RKO (cell line): ENCODE measurements at regions not wholly inside any gene's neighbourhood (a gene's known extent, or its start where the extent isn't known, plus 50 kb on each side); places are given as distances from the start of the nearest gene placed in this dataset.
A peak's percentile ranks its signal among the peaks of the same experiment; 100 is the strongest.

Experiments
- DNase-seq: peaks from one replicate; pipeline ENCODE4 v3.0.0-alpha.2; 2016; ENCODE audit warnings: low spot score

- DNase-seq, result no peak
Observed at GRCh38 chr2:5067816-5068215, 624.4 kb upstream of the SOX11 start.

GRCh38 chr2:5070257-5070656 lies 621.9 kb upstream of the SOX11 start:
- DNase-seq, result peak; percentile 16

- DNase-seq, result no peak
Observed at GRCh38 chr2:5074733-5075132, 617.5 kb upstream of the SOX11 start.

- no peak for DNase-seq
Observed at GRCh38 chr2:5076599-5076998, 615.6 kb upstream of the SOX11 start.

- DNase-seq, result peak; percentile 7
Observed at GRCh38 chr2:5077479-5078089, 614.6 kb upstream of the SOX11 start.

- no peak for DNase-seq
Observed at GRCh38 chr2:5083402-5083801, 608.8 kb upstream of the SOX11 start.

- DNase-seq, result no peak
Observed at GRCh38 chr2:5089409-5089808, 602.8 kb upstream of the SOX11 start.

- DNase-seq, result no peak
Observed at GRCh38 chr2:5093056-5093455, 599.1 kb upstream of the SOX11 start.

GRCh38 chr2:5093518-5093917 lies 598.7 kb upstream of the SOX11 start:
- no peak for DNase-seq

- DNase-seq, result no peak
Observed at GRCh38 chr2:5094192-5094591, 598.0 kb upstream of the SOX11 start.

GRCh38 chr2:5098286-5098685 lies 593.9 kb upstream of the SOX11 start:
- no peak for DNase-seq

- no peak for DNase-seq
Observed at GRCh38 chr2:5102823-5103222, 589.4 kb upstream of the SOX11 start.

GRCh38 chr2:5111581-5111980 lies 580.6 kb upstream of the SOX11 start:
- DNase-seq, result no peak

- DNase-seq, result no peak
Observed at GRCh38 chr2:5119046-5119445, 573.1 kb upstream of the SOX11 start.

- no peak for DNase-seq
Observed at GRCh38 chr2:5121121-5121520, 571.1 kb upstream of the SOX11 start.

- peak; percentile 4 for DNase-seq
Observed at GRCh38 chr2:5121642-5122041, 570.5 kb upstream of the SOX11 start.

GRCh38 chr2:5123582-5124196 lies 568.5 kb upstream of the SOX11 start:
- DNase-seq, result no peak

- no peak for DNase-seq
Observed at GRCh38 chr2:5125017-5125730, 567.0 kb upstream of the SOX11 start.

GRCh38 chr2:5132281-5132680 lies 559.9 kb upstream of the SOX11 start:
- DNase-seq, result no peak

GRCh38 chr2:5140347-5140746 lies 551.8 kb upstream of the SOX11 start:
- DNase-seq, result no peak

- DNase-seq, result no peak
Observed at GRCh38 chr2:5144159-5144558, 548.0 kb upstream of the SOX11 start.

- no peak for DNase-seq
Observed at GRCh38 chr2:5145053-5145452, 547.1 kb upstream of the SOX11 start.

GRCh38 chr2:5145801-5146200 lies 546.4 kb upstream of the SOX11 start:
- no peak for DNase-seq
